ENCODE measurements at regions not wholly inside any gene's neighbourhood (a gene's known extent, or its start where the extent isn't known, plus 50 kb on each side); places are given as distances from the start of the nearest gene placed in this dataset.

GRCh38 chr1:48107516-48107915 is 110.3 kb upstream of the TRABD2B start:
- no peak overlapping the region for H3K4me3 Mint-ChIP-seq (ENCODE audit: unreplicated experiment)
- no peaks in the 10 kb centered on the region for H3K36me3 Mint-ChIP-seq (ENCODE audit: low read depth, unreplicated experiment)
- no peak for DNase-seq (ENCODE audit: low spot score)
- no peaks in the 10 kb centered on the region for H3K9me3 Mint-ChIP-seq (ENCODE audit: unreplicated experiment)
- TF ChIP-seq CTCF (IDR thresholded peaks at IDR 0.05; ENCODE audit: unreplicated experiment): no peak
- no peak overlapping the region for H3K27ac Mint-ChIP-seq (ENCODE audit: unreplicated experiment)
- peaks cover 4% of the 10 kb centered on the region for H3K27me3 Mint-ChIP-seq (ENCODE audit: unreplicated experiment)
- peaks cover 3% of the 10 kb centered on the region for H3K4me1 Mint-ChIP-seq (ENCODE audit: unreplicated experiment)

GRCh38 chr1:48106049-48106448 is 108.9 kb upstream of the TRABD2B start:
- peaks cover 3% of the 10 kb centered on the region for H3K4me1 Mint-ChIP-seq (ENCODE audit: unreplicated experiment)
- no peaks in the 10 kb centered on the region for H3K36me3 Mint-ChIP-seq (ENCODE audit: low read depth, unreplicated experiment)
- no peak for DNase-seq (ENCODE audit: low spot score)
- TF ChIP-seq CTCF (IDR thresholded peaks at IDR 0.05; ENCODE audit: unreplicated experiment): no peak
- H3K9me3 Mint-ChIP-seq (ENCODE audit: unreplicated experiment): no peaks in the 10 kb centered on the region
- no peak overlapping the region for H3K27ac Mint-ChIP-seq (ENCODE audit: unreplicated experiment)
- peaks cover 4% of the 10 kb centered on the region for H3K27me3 Mint-ChIP-seq (ENCODE audit: unreplicated experiment)
- H3K4me3 Mint-ChIP-seq (ENCODE audit: unreplicated experiment): no peak overlapping the region

GRCh38 chr1:48105165-48105564 is 108.0 kb upstream of the TRABD2B start:
- Mint-ChIP-seq H3K4me3 (ENCODE audit: unreplicated experiment) (no peak overlapping the region), H3K9me3 (ENCODE audit: unreplicated experiment) (no peaks in the 10 kb centered on the region), H3K27me3 (ENCODE audit: unreplicated experiment) (peaks cover 4% of the 10 kb centered on the region), H3K4me1 (ENCODE audit: unreplicated experiment) (peaks cover 3% of the 10 kb centered on the region), H3K36me3 (ENCODE audit: low read depth, unreplicated experiment) (no peaks in the 10 kb centered on the region), H3K27ac (ENCODE audit: unreplicated experiment) (no peak overlapping the region)
- no peak for TF ChIP-seq CTCF (IDR thresholded peaks at IDR 0.05; ENCODE audit: unreplicated experiment)
- no peak for DNase-seq (ENCODE audit: low spot score)

- Mint-ChIP-seq H3K4me1 (ENCODE audit: unreplicated experiment) (peaks cover 3% of the 10 kb centered on the region), H3K36me3 (ENCODE audit: low read depth, unreplicated experiment) (no peaks in the 10 kb centered on the region), H3K9me3 (ENCODE audit: unreplicated experiment) (no peaks in the 10 kb centered on the region), H3K4me3 (ENCODE audit: unreplicated experiment) (no peak overlapping the region), H3K27ac (ENCODE audit: unreplicated experiment) (no peak overlapping the region), H3K27me3 (ENCODE audit: unreplicated experiment) (peaks cover 4% of the 10 kb centered on the region)
- no peak for DNase-seq (ENCODE audit: low spot score)
- no peak for TF ChIP-seq CTCF (IDR thresholded peaks at IDR 0.05; ENCODE audit: unreplicated experiment)
Observed at GRCh38 chr1:48103495-48103894, 106.3 kb upstream of the TRABD2B start.

GRCh38 chr1:48102766-48103165 is 105.6 kb upstream of the TRABD2B start:
- Mint-ChIP-seq H3K36me3 (ENCODE audit: low read depth, unreplicated experiment) (no peaks in the 10 kb centered on the region), H3K4me1 (ENCODE audit: unreplicated experiment) (peaks cover 3% of the 10 kb centered on the region), H3K27ac (ENCODE audit: unreplicated experiment) (no peak overlapping the region), H3K4me3 (ENCODE audit: unreplicated experiment) (no peak overlapping the region), H3K27me3 (ENCODE audit: unreplicated experiment) (peaks cover 4% of the 10 kb centered on the region), H3K9me3 (ENCODE audit: unreplicated experiment) (no peaks in the 10 kb centered on the region)
- no peak for TF ChIP-seq CTCF (IDR thresholded peaks at IDR 0.05; ENCODE audit: unreplicated experiment)
- no peak for DNase-seq (ENCODE audit: low spot score)

All from endothelial cell (in vitro differentiated cells).